HCT116 (cell line): ENCODE measurements at regions not wholly inside any gene's neighbourhood (a gene's known extent, or its start where the extent isn't known, plus 50 kb on each side); places are given as distances from the start of the nearest gene placed in this dataset.
"Not testable (repeated sequence)": the region's sequence is repeated elsewhere in the genome, so short reads cannot be mapped to it uniquely, and the experiment has no call there.

Experiments
- ATAC-seq: fragments of 200-7000 bp; cut with Tn5 transposase; 2 replicates; pipeline ENCODE4 v1.9.1; 2020; ENCODE audit warnings: mild to moderate bottlenecking, moderate library complexity
- BruUV-seq: library from RNA; stranded (reverse); fragments of 400-500 nt; replicated peaks from 2 replicates; lab custom pipeline; 2021; lab: Mats Ljungman, UMichigan
- CTCF ChIA-PET: fragments of 300-600 bp; sonication (Branson Sonifier 250); formaldehyde crosslinking; loops from one replicate; lab custom pipeline; 2021; ENCODE audit warnings: antibody characterized with exemption; lab: Charles Lee
- POLR2A ChIA-PET: fragments of 300-600, 350-600 bp; sonication (Branson Sonifier 250); formaldehyde crosslinking; loops from one replicate; lab custom pipeline; 2021; ENCODE audit warnings: antibody characterized with exemption; lab: Charles Lee
- RAD21 ChIA-PET, 2 experiments: fragments of 300-600 bp; sonication (Branson Sonifier 250); formaldehyde crosslinking; loops; one replicate each; lab custom pipeline; 2023; ENCODE audit warnings: low total read pairs in 2 of 2; ENCODE audit not compliant: uncharacterized antibody in 2 of 2, unreplicated experiment in 2 of 2, low non-redundant PET in 1 of 2; lab: Charles Lee
- DNase-seq: peaks from one replicate; pipeline ENCODE4 v3.0.0-alpha.2; 2010; ENCODE audit warnings: low read depth, low spot score
- H2AFZ ChIP-seq: fragments of 200-600 bp; shearing (Covaris generic), sonication (generic); 2 replicates; pipeline ENCODE4 v1.6.1; 2017; ENCODE audit warnings: low read depth, mixed run types, mixed read lengths, antibody characterized with exemption, low read length; ENCODE audit not compliant: poor library complexity, severe bottlenecking
- H3K27ac ChIP-seq: 2 replicates; pipeline ENCODE4 v1.5.1; 2012; ENCODE audit warnings: low read depth, low read length
- H3K27me3 ChIP-seq: fragments of 200-600 bp; sonication (generic); 2 replicates; pipeline ENCODE4 v1.6.1; 2016; ENCODE audit warnings: mixed run types, low read length, mixed read lengths; ENCODE audit not compliant: insufficient read depth
- H3K36me3 ChIP-seq, 2 experiments: fragments of 200-500 bp in 1 of 2; fragments of 200-600 bp in 1 of 2; sonication (Bioruptor generic) in 1 of 2; sonication (generic) in 1 of 2; 2 replicates each; pipeline versions ENCODE4 v1.5.1 to v1.6.1; 2014 to 2016; ENCODE audit warnings: low read length in 2 of 2, inconsistent platforms in 1 of 2, mixed read lengths in 1 of 2, mixed run types in 1 of 2; ENCODE audit not compliant: insufficient read depth in 2 of 2, control insufficient read depth in 1 of 2
- H3K4me1 ChIP-seq, 2 experiments: fragments of 200-600 bp in 1 of 2; sonication (generic) in 1 of 2; 2 replicates each; pipeline versions ENCODE4 v1.5.1 to v1.6.1; 2012 to 2017; ENCODE audit warnings: low read length in 2 of 2, inconsistent platforms in 1 of 2, mild to moderate bottlenecking in 1 of 2, mixed read lengths in 1 of 2, mixed run types in 1 of 2, moderate library complexity in 1 of 2; ENCODE audit not compliant: insufficient read depth in 2 of 2, control insufficient read depth in 1 of 2
- H3K4me2 ChIP-seq: fragments of 200-600 bp; sonication (generic); 2 replicates; pipeline ENCODE4 v1.6.1; 2017; ENCODE audit warnings: mixed run types, low read length, mixed read lengths
- H3K4me3 ChIP-seq, 2 experiments: fragments of 200-600 bp in 1 of 2; sonication (generic) in 1 of 2; replicated peaks in 1 of 2; 2 replicates each; pipeline ENCODE4 v1.5.1; 2011 to 2016; ENCODE audit warnings: low read length in 2 of 2, control low read depth in 1 of 2, low read depth in 1 of 2, mild to moderate bottlenecking in 1 of 2, mixed read lengths in 1 of 2, mixed run types in 1 of 2
- H3K79me2 ChIP-seq: fragments of 200-600 bp; sonication (generic); 2 replicates; pipeline ENCODE4 v1.6.1; 2017; ENCODE audit warnings: mild to moderate bottlenecking, mixed run types, low read length, moderate library complexity, mixed read lengths; ENCODE audit not compliant: insufficient read depth
- H3K9ac ChIP-seq: fragments of 200-600 bp; sonication (generic); 2 replicates; pipeline ENCODE4 v1.6.1; 2016; ENCODE audit warnings: low read length, mixed read lengths
- H3K9me2 ChIP-seq: fragments of 200-600 bp; sonication (generic), shearing (Covaris generic); 2 replicates; pipeline ENCODE4 v1.6.1; 2017; ENCODE audit warnings: mixed run types, mild to moderate bottlenecking, moderate library complexity; ENCODE audit not compliant: insufficient read depth
- H3K9me3 ChIP-seq, 2 experiments: fragments of 200-500 bp in 1 of 2; fragments of 200-600 bp in 1 of 2; sonication (Bioruptor generic) in 1 of 2; sonication (generic) in 1 of 2; 2 replicates each; pipeline ENCODE4 v1.6.1; 2014 to 2017; ENCODE audit warnings: low read length in 2 of 2, mixed read lengths in 2 of 2, inconsistent platforms in 1 of 2, low read depth in 1 of 2, mild to moderate bottlenecking in 1 of 2, mixed run types in 1 of 2, moderate library complexity in 1 of 2; ENCODE audit not compliant: control insufficient read depth in 1 of 2, insufficient read depth in 1 of 2
- H4K20me1 ChIP-seq: fragments of 200-600 bp; sonication (generic), shearing (Covaris generic); 2 replicates; pipeline ENCODE4 v1.6.1; 2017; ENCODE audit warnings: mixed run types, mild to moderate bottlenecking, moderate library complexity; ENCODE audit not compliant: insufficient read depth
- EZH2 ChIP-seq: fragments of 200-600 bp; sonication (generic); IDR thresholded peaks from 2 replicates; pipeline ENCODE4 v1.6.1; 2017; ENCODE audit warnings: antibody characterized with exemption, mixed run types
- FOSL1 ChIP-seq: IDR thresholded peaks from 2 replicates; pipeline ENCODE4 v1.6.1; 2012; ENCODE audit warnings: low read depth
- JUND ChIP-seq: IDR thresholded peaks from 2 replicates; pipeline ENCODE4 v1.6.1; 2012
- RAD21 ChIP-seq: IDR thresholded peaks from 2 replicates; pipeline ENCODE4 v1.6.1; 2012; ENCODE audit warnings: low read depth, mild to moderate bottlenecking
- SRF ChIP-seq: IDR thresholded peaks from 2 replicates; pipeline ENCODE4 v1.6.1; 2012; ENCODE audit warnings: low read depth
- ZFX ChIP-seq: fragments of 450-650 bp; IDR thresholded peaks from 2 replicates; pipeline ENCODE4 v1.6.1; 2017
- intact Hi-C: fragments of 100-400 bp; cut with micrococcal nuclease; formaldehyde crosslinking; loops from 2 replicates; pipeline ENCODE4 v1.10.0; 2022
- TF ChIP-seq, protein P1 (sequence below): IDR thresholded peaks from 2 replicates; pipeline ENCODE4 v1.6.1; 2012

DNA sequence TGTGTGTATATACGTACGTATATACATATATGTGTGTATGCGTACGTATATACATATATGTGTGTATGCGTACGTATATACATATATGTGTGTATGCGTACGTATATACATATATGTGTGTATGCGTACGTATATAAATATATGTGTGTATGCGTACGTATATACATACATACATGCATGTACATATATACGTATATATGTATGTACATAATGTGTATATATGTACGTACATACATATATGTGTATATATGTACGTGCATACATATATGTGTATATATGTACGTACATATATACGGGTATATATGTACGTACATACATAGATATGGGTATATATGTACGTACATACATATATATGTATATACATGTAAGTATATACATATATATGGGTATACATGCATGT is 332.1 kb downstream of the CRPPA start:
- Histone ChIP-seq H2AFZ (no peak overlapping the region), H3K27ac (peak overlapping the region; percentile 43; the same call in 1 of the 2 replicates), H3K79me2 (no peaks in the 10 kb centered on the region), H4K20me1 (no peaks in the 10 kb centered on the region), H3K27me3 (no peaks in the 10 kb centered on the region), H3K36me3 (no peaks in the 10 kb centered on the region), H3K4me1 (peaks cover 22 to 25% of the 10 kb centered on the region in 2 experiments), H3K4me2 (no peak overlapping the region), H3K4me3 (no peak overlapping the region), H3K9me2 (no peaks in the 10 kb centered on the region), H3K9ac (no peak overlapping the region), H3K9me3 (no peaks in the 10 kb centered on the region)
- TF ChIP-seq JUND (no peak), SRF (no peak), ZFX (no peak), RAD21 (no peak)
- TF ChIP-seq, protein P1, sequence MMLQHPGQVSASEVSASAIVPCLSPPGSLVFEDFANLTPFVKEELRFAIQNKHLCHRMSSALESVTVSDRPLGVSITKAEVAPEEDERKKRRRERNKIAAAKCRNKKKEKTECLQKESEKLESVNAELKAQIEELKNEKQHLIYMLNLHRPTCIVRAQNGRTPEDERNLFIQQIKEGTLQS, result no peak
- ChIA-PET RAD21 (no interaction called here), CTCF (no interaction called here), POLR2A (no interaction called here)
- intact Hi-C loops, result no loop called here
- no TSS peak for BruUV-seq
- ATAC-seq, result no peak
- DNase-seq, result no peak

DNA sequence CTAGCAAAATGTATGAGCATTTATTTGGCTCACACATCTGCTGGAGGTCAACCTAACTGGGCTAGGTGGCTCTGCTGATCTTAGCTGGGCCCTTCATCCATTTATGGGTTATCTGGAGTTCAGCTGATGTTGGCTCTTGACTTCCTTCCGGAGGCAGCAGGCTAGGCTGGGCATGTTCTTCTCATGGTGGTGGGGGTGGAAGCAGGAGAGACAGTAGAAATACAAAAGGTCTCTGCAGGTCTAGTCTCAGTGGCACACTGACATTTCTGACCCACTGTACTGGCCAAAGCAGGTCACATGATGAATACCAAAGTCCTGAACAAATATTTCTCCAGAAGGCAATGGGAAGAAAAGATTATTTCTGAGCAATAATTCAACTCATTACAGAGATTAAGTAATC is 334.6 kb downstream of the CRPPA start:
- 0 out of 2 replicates have a peak overlapping the region, but pooled peaks have one; percentile 0 for H3K4me2 ChIP-seq
- H3K9me2 ChIP-seq, result no peaks in the 10 kb centered on the region
- ATAC-seq (no peak), DNase-seq (no peak)
- ChIA-PET POLR2A (no interaction called here), RAD21 (no interaction called here), CTCF (no interaction called here)
- H3K36me3 ChIP-seq, result no peaks in the 10 kb centered on the region
- no peak overlapping the region for H3K27ac ChIP-seq
- peak overlapping the region; percentile 90 for H2AFZ ChIP-seq
- TF ChIP-seq JUND (no peak), FOSL1 (no peak), EZH2 (no peak)
- H3K27me3 ChIP-seq, result no peaks in the 10 kb centered on the region
- no peaks in the 10 kb centered on the region for H3K79me2 ChIP-seq
- no peak overlapping the region for H3K9ac ChIP-seq
- no peaks in the 10 kb centered on the region for H4K20me1 ChIP-seq
- BruUV-seq, result no TSS peak
- intact Hi-C loops, result no loop called here
- peaks cover 29 to 36% of the 10 kb centered on the region in 2 experiments for H3K4me1 ChIP-seq
- H3K9me3 ChIP-seq, result no peaks in the 10 kb centered on the region
- no peak overlapping the region for H3K4me3 ChIP-seq

DNA sequence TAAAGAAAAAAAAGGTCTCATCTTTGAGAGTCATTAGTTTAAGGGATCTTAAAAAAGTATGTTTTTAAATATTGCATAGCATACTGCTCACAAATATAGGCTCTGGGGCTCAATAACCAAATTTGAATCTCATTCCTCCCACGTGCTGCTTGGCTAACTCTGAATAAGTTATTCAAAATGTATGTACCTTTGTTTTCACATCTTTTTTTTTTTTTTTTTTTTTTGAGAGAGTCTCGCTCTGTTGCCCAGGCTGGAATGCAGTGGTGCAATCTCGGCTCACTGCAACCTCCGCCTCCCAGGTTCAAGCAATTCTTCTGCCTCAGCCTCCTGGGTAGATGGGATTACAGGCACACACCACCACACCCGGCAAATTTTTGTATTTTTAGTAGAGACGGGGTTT is 335.6 kb downstream of the CRPPA start:
- intact Hi-C loops, BruUV-seq, H3K79me2 ChIP-seq, DNase-seq, H3K27ac ChIP-seq, H3K9me3 ChIP-seq, H3K9ac ChIP-seq, H3K4me3 ChIP-seq, H3K4me2 ChIP-seq, H2AFZ ChIP-seq, CTCF ChIA-PET, POLR2A ChIA-PET, ATAC-seq, H3K27me3 ChIP-seq, RAD21 ChIA-PET, H4K20me1 ChIP-seq, H3K36me3 ChIP-seq, H3K9me2 ChIP-seq: not testable (repeated sequence)
- peaks cover 29 to 36% of the 10 kb centered on the region in 2 experiments for H3K4me1 ChIP-seq
